ENCODE measurements at regions not wholly inside any gene's neighbourhood (a gene's known extent, or its start where the extent isn't known, plus 50 kb on each side); places are given as distances from the start of the nearest gene placed in this dataset.

- TF ChIP-seq EP300 (IDR thresholded peaks at IDR 0.05) (no peak), POLR2A (IDR thresholded peaks at IDR 0.05) (no peak)
- TF ChIP-seq, protein P1, sequence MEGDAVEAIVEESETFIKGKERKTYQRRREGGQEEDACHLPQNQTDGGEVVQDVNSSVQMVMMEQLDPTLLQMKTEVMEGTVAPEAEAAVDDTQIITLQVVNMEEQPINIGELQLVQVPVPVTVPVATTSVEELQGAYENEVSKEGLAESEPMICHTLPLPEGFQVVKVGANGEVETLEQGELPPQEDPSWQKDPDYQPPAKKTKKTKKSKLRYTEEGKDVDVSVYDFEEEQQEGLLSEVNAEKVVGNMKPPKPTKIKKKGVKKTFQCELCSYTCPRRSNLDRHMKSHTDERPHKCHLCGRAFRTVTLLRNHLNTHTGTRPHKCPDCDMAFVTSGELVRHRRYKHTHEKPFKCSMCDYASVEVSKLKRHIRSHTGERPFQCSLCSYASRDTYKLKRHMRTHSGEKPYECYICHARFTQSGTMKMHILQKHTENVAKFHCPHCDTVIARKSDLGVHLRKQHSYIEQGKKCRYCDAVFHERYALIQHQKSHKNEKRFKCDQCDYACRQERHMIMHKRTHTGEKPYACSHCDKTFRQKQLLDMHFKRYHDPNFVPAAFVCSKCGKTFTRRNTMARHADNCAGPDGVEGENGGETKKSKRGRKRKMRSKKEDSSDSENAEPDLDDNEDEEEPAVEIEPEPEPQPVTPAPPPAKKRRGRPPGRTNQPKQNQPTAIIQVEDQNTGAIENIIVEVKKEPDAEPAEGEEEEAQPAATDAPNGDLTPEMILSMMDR (IDR thresholded peaks at IDR 0.05) = no peak
These were observed 264.2 kb downstream of the ALG10 start for GRCh38 chr12:34286483-34286882.
